ENCODE measurements at regions not wholly inside any gene's neighbourhood (a gene's known extent, or its start where the extent isn't known, plus 50 kb on each side); places are given as distances from the start of the nearest gene placed in this dataset.
"Not testable (repeated sequence)": the region's sequence is repeated elsewhere in the genome, so short reads cannot be mapped to it uniquely, and the experiment has no call there.

DNA sequence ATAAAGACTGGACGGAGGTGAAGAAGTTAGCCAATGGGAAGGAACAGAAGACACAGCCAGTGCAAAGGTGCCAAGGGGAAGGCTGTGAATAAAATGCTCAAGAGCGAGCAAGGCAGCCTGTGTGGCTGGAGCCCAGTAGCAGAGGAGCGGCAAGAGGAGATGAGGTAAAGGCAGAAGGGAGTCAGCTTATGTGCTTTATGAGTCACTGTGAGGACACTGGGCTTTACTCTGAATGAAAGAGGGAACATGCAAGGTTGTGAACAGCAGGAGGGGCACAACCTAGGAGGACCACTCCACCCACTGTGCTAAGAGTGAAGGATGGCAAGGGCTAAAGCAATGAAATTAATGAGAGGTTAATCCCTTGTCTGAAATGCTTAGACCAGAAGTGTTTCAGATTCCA lies 129.0 kb upstream of the ODAD2 start:
- no peak for DNase-seq

DNA sequence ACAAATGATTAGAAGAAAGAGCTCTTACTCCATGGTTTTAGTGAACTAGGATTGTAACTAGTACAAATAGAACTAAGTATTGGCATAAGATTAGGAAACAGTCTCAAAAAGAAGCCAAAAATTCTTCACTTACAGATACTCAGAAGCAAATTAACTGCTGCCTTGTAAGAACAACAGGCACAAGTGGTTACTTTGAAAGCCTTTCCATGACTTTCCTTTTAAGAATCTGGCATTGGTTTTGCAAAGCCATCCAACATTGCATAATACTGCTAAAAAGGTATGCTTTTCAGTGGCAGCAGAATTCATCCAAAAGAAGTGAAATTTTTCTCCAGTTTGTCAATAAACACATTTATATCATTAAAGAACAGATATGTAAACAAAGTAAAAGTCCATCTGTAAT lies 126.8 kb upstream of the ODAD2 start:
- no peak for DNase-seq

DNA sequence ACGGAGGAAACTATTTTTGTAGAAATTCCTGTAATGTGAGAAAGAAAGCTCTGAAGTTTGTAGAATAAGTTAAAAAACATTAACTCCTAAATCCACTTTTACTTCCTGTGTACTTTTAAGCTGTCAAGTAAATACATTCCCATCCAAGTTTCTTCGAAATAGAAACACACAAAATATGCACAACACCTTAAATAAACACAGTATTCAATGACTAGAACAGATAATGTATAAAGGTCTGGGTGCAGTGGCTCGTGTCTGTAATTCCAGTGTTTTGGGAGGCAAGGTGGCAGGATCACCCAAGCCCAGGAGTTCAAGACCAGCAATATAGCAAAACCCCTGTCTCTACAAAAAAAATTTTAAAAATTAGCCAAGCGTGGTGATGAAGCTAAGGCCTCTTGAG lies 121.9 kb upstream of the ODAD2 start:
- DNase-seq = no peak

DNA sequence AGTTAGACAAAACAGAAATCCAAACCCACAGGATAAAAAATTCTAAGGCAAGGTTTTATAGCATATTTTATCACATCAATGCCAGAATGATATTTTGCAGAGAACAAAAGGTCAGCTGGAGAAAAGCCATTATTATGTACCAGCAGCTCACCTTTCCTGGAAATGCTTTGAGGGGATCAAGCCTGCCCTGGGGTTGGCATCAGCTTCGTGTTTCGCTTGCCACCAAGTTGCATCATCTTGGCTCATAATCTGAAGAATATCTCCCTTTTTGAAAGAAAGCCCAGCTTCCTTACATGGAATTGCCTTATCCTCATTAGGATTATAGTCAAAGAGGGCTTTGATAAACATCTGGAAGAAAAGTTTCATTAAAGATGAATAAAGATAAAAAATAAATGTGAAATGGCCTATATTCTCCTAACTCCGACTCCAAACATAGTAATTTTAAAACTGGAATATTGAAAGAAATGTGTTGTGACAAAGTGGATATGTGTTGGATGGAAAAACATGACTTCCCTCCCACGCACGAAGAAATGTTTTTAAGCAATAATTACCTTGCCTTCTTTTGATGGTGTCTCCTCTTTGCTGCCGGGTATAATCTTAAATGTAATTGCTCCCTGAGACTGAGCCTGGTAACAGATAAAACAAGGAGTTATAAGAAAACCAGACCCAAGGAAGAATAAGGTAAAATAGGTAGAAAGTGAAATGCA lies 121.3 kb upstream of the ODAD2 start:
- DNase-seq = no peak

DNA sequence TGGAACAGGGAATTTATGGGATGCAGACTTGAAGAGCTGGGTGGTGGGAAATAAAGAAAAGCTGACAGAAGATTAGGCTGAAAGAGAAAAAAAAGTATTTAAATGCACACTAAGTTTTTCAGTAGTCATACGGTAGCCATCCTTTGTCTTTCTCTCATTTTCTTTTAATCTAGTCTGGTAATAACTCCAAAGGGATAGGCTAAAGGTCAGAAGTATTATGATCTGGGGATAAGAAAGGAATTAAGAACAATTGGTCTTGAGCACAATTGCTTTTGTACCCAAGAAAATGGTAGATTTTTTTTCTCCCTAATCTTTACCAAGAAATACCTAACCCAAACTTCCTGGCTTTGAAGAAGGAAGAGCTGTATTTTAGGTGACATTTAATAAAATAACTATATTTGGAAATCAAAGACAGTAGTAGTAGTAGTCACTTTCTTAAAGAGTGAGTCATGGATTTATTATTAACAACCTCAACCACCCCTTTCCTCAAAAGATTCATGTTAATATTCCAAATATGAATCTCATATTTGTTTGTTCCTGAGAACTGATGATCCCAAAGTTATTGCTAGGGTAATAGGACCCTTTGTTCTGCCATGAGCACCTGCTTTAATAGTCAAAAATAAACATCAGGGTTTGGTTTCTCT lies 120.2 kb upstream of the ODAD2 start:
- DNase-seq = no peak

DNA sequence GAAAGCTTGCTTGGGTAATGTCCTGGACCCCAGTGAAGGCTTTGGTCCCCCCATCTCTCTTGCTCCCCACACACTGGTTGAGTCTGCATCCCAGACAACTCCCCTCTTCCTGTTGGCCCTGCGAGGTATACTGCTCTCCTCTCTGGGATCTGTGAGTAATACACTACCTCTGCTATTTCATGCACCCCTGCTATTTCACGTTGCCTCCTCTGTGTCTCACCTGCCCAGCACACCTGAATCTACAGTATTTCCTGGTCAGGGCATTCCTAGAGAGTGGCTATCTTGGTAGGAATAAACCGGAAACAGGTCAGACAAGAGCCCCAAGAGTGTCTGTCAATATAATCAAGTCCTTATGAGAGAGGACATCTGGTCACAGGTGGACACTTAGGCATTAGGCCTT lies 114.3 kb upstream of the ODAD2 start:
- DNase-seq = no peak

DNA sequence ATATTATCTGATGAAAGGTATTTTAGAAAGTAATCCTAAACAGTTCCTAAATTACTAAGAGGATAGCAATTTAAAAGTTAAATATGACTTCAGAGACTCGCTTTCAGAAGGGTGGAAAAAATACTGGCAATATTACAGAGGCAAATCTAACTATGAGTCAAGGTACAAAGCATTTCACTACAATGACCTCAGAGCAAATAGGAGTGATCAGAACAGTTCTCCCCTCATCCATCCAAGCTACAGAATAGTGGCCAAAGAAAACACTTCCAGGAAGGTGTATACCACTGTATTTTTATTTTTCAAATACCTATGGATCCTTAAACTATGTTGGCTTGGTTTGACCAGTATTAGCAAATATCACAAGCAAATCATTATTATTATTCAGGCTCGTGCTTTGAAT lies 112.8 kb upstream of the ODAD2 start:
- no peak for DNase-seq

DNA sequence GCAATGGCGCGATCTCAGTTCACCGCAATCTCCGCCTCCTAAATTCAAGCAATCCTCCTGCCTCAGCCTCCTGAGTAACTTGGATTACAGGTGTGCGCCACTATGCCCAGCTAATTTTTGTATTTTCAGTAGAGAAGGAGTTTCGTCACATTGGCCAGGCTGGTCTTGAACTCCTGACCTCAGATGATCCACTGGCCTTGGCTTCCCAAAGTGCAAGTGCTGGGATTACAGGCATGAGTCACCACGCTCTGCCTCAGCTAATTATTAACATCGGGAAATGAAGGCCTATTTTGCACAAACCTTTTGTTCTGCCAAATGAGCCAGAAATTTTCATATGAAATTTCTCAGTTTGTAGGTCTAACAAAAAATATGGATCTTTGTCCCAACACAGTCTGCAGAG lies 106.7 kb upstream of the ODAD2 start:
- DNase-seq = no peak

DNA sequence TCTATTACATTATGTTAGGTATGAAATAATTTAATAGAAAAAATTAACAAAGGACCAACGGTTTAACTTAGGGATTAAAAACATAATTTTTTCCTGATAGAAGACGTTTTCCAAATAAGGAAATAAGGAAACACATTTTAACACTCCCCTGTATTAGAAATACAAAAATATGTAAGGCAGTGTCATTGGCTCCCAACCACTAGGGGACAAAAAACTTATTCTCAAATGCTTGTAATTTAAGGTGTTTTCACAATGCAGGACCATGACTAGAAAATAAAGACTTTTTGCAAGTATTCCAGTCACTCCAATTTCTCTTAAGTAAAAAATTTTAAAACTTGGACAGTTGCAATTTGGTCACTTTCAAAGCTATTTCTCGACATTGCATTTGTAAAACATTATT lies 98.8 kb upstream of the ODAD2 start:
- no peak for DNase-seq

DNA sequence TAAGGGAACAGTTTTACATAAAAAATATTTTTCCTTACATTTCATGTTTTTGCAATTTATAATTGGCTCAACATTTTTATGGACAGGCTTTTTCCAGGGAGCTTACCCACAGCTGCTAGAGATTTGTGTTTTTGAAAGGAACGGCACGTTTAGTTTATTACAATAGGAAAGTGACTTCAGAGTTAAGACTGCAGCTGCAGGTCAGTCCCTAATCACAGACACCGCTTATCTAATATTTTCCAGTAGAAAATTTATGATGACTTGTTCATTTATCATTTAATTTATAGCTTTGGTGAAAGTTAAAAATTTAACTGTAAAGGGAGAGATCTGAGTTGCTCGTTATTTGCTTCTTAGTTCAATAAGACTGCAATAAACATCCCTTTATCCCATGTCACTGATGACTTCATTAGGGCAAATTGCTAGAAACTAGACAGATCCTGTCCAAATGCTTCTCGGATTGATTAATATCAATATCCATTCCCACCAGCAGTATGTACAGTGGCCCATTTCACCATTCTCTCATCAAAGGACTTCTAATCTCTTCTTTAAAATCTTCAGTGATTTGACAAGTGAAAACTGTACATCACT lies 97.0 kb upstream of the ODAD2 start:
- DNase-seq = no peak

DNA sequence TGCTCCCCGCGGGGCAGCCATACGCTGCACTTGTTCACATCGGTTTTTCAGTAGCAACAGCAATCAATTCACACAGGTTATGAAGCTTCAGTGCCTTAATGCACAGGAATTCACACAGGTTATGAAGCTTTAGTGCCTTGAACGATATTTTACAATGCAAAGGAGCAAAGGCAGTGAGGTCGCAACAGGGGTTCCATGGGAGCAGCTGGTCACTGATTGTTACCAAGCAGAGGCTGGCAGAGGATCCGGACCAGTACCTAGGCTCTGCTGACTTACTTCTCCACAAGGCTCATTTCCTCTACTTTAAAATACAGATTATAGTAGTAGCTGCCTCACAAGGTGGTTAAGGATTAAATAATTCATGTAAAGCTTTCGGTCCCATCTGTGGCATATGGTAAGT lies 95.2 kb upstream of the ODAD2 start:
- no peak for DNase-seq

DNA sequence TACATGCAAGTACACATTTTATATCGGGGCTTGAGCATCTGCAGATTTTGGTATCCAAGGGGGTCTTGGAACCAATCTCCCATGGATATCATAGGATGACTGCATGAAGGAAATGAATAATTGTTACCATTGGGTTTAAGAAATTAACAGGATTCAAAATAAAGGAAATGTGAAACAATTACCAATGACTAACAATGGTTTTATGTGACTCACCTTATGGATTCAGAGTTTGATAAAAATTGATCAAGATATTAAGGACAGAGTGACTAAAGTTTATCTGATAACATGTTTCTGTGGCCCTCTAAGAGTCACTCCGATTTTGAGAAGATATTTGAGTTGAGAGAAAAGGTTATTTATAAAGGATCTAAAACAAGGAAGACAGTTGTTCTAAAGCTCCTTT lies 93.0 kb upstream of the ODAD2 start:
- DNase-seq = no peak

DNA sequence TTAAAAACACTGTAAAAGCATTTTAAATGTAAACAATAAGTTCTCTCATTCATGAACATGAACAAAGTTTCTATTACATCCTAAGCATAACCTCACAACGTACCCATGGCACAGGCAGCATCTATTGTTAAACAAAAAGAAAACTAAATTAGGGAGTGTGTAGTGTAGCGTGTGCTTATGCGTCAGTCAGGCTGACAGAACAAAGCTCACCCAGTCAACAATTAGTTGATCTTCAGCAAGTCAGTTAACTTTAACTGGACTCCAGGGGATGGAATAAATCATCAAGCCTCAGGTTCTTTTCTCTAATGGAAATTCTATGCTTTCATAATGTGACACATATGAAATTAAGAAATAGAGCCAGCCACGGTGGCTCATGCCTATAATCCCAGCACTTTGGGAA lies 91.6 kb upstream of the ODAD2 start:
- no peak for DNase-seq

DNA sequence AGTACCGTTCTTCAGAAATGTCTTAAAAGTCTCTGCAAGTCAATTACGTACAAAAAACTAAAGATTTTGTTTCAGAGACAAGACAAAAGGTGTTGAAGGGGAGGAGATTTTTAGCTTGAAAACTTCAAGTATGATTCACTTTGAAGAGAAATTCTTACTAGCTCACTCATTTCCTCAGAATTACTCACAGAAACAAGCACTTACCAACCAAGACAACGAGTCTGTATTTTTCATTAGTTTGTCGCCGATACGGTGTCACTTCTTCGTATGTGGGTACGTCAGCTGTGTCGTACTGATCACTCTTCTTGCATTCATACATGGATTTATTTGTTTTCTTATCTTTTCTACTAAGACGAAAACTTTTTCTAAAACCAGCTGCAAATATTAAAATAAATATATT lies 90.6 kb upstream of the ODAD2 start:
- no peak for DNase-seq

DNA sequence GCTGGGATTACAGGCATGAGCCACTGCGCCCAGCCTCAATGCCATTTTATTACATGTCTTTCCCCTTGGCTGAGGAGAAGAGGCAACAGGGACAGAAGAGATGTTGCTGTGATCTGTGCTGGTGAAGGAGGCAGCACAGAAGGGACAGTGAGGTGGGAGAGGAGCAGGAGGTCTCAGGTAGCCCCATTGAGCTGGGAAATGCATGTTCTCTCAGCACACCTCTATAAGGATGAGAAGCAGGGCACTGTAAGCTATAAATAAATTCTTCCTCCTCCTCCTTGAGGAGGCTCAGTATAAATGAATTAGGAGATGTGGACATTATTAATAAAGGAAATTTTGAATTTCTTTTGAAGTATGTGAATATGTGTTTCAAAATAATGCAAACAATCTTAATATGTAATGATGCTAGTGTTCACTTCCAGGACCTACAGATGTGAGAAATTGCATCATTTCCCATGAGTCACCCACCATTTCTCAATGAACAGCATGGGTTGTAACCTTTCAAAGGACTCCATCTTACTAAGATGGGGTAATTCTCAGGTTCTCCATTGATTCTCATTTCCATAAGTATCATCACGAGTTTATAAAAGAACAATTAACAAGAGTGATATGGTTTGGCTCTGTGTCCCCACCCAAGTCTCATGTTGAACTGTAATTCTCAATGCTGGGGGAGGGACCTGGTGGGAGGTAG lies 88.9 kb upstream of the ODAD2 start:
- DNase-seq = no peak

DNA sequence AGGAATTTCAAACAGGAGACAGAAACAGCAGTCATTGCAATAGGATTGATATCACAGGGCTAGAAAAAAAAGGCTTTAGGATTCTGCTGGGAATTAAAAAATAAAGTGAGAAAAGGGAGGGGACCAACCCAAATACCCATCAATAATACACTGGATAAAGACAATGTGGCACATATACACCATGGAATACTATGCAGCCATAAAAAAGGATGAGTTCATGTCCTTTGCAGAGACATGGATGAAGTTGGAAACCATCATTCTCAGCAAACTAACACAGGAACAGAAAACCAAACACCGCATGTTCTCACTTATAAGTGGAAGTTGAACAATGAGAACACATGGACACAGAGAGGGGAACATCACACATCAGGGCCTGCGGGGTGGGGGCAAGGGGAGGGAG lies 86.9 kb upstream of the ODAD2 start:
- DNase-seq = not testable (repeated sequence)

DNA sequence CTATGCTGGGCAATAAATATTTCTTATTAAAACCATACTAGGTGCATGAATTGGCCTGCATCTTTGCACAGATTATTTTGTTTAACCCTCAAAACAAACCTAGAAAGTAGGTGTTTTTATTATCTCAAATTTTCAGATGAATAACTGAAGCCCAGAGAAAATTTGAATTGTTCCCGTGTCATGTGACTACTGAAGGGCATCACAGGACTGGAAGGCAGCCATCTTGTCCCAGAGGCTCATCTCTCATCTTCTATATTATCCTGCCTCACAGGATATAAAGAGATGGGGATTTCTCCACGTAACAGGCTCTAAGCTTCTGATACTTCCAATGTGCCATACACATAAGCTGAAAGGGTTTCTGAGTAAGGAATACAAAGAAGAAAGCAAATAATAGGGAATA lies 84.0 kb upstream of the ODAD2 start:
- no peak for DNase-seq

DNA sequence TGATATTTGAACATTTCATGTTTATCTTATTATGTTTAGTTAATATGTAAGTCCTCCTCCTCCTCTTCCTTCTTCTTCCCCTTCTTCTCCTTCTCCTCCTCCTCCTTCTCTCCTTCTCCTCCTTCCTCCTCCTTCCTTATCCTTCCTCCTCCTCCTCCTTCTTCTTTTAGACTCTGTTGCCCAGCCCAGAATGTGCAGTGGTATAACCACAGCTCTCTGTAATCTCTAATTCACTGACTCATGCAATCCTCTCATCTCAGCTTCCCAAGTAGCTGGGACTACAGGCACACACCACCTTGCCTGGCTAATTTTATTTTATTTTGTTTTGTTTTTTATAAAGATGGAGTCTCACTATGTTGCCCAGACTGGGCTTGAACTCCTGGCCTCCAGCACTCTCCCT lies 83.4 kb upstream of the ODAD2 start:
- no peak for DNase-seq

DNA sequence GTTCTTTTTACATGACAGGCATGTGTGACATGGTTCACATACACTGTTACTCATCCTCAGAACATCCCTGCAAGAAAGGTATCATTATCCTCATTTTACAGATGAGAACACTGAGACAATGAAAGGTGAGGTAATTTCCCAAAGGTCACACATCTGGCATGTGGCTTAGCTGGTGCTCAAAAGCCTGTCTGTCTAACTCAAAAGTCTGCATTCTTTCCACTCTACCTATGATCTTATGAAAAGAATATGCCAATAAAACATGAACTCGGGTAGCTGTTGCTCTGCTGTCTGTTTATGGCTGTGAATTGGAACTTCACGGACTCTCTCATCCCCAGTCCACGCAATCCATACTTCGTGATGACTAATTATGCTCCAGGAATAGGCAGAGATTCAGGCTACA lies 79.0 kb upstream of the ODAD2 start:
- no peak for DNase-seq

DNA sequence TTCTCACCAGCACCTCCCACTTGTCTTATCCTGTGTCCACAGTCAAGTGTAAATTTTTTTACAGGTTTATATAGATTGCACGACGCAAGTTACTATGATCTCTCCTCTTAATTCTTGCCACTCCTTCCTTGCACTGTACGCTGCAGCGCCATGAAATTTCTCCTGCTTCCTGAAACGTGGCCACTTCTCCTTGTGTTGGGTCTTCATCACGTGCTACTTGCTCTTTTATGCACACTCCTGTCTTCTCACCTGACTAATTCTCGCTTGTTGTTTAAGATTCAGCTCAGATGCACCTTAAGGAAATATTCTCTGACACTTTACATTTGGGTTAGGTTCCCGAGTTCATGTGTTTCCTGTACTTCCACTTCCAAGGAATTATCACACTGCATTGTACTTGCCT lies 76.5 kb upstream of the ODAD2 start:
- no peak for DNase-seq

DNA sequence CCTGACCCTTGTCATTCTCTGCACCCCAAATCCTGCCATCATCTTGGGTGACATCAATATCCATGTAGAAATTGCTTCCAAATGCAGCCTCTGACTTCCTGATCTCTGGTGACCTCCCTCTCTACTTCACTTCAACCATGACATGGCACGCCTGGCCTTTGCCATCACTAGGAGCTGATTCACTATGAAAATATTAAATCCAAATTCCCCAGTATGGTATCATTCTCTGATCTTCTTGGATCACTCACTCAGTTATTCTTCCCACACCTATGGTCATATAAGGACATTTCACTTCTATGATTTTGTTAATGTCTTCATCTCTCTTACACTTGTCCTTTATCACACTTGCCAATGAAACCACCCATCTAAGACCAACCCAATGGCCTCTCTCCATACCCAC lies 73.7 kb upstream of the ODAD2 start:
- DNase-seq = no peak

DNA sequence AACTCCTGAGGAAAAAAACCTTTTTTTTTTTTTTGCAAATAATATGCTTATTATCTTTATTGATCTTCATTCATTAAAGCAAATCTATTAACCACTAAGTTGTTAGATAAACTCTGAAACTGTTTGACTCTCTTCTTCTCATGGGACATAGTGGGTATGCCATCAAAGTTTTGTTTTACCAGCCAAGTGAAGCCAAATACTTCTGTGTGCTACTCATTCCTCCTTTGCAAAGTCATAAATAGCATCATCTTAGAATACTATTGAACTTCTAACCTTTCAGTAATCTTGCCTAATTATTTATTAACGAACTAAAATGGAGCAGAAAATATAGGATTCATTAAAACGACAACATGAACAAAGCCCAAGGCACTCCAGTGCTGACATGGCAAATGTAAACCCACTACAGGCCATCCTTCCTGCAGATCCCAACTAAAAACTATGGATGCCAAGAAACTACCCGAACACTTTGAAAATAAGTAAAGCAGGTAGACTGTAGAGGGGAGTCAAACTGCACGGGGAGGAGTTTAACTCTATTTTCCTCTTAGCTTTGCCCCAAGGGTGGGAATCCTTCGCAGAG lies 61.2 kb upstream of the ODAD2 start:
- no peak for DNase-seq

DNA sequence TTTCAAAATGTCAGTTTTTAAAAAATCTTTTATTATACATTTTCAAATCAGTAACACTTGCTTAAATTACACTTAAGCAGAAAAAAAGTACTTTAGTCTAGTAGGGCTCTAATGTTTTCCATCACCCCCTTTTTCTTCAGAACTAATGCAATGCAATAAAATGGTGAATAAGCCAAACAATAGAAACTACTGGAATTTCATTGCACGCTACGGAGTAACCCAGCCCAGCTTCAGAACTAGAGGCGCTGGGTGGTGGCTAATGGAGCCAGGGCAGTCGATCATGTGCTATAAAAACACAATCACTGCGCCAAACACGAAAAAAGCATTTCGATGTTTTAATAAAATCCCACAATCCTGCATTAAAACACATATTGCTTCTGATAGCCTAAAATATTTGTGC lies 59.9 kb upstream of the ODAD2 start:
- no peak for DNase-seq

Measured in RPMI8226 (cell line).